Hepatocyte (in vitro differentiated cells): ENCODE measurements at regions not wholly inside any gene's neighbourhood (a gene's known extent, or its start where the extent isn't known, plus 50 kb on each side); places are given as distances from the start of the nearest gene placed in this dataset.
A peak's percentile ranks its signal among the peaks of the same experiment; 100 is the strongest.

Experiments
- DNase-seq: peaks from one replicate; pipeline ENCODE4 v3.0.0-alpha.2; 2016; ENCODE audit warnings: low spot score
- H2AFZ ChIP-seq: fragments of 200-600 bp; sonication (generic); 2 replicates; pipeline ENCODE4 v1.6.0; 2016; ENCODE audit warnings: antibody characterized with exemption, mild to moderate bottlenecking
- H3K27ac ChIP-seq: fragments of 200-600 bp; sonication (generic); 2 replicates; pipeline ENCODE4 v1.5.1; 2016; ENCODE audit warnings: mild to moderate bottlenecking
- H3K27me3 ChIP-seq: fragments of 200-600 bp; sonication (generic); 2 replicates; pipeline ENCODE4 v1.6.1; 2016
- H3K36me3 ChIP-seq: fragments of 200-600 bp; sonication (generic); replicated peaks from 2 replicates; pipeline ENCODE4 v1.5.1; 2016; ENCODE audit warnings: low read depth; ENCODE audit not compliant: insufficient read depth
- H3K4me1 ChIP-seq: fragments of 200-600 bp; sonication (generic); 2 replicates; pipeline ENCODE4 v1.5.1; 2016; ENCODE audit warnings: mild to moderate bottlenecking, moderate library complexity; ENCODE audit not compliant: insufficient read depth
- H3K4me2 ChIP-seq: fragments of 200-600 bp; sonication (generic); 2 replicates; pipeline ENCODE4 v1.6.0; 2016
- H3K4me3 ChIP-seq: fragments of 200-600 bp; sonication (generic); 2 replicates; pipeline ENCODE4 v1.5.1; 2016; ENCODE audit warnings: mild to moderate bottlenecking
- H3K79me2 ChIP-seq: fragments of 200-600 bp; sonication (generic); 2 replicates; pipeline ENCODE4 v1.6.0; 2017; ENCODE audit warnings: mild to moderate bottlenecking
- H3K9me2 ChIP-seq: fragments of 200-600 bp; sonication (generic); replicated peaks from 2 replicates; pipeline ENCODE4 v1.6.0; 2017; ENCODE audit warnings: mild to moderate bottlenecking; ENCODE audit not compliant: insufficient read depth
- H3K9me3 ChIP-seq: fragments of 200-600 bp; sonication (generic); 2 replicates; pipeline ENCODE4 v1.5.1; 2016; ENCODE audit warnings: low read depth, mild to moderate bottlenecking
- H4K20me1 ChIP-seq: fragments of 200-600 bp; sonication (generic); 2 replicates; pipeline ENCODE4 v1.6.0; 2016; ENCODE audit warnings: mild to moderate bottlenecking; ENCODE audit not compliant: insufficient read depth, poor library complexity, severe bottlenecking
- CTCF ChIP-seq: fragments of 200-600 bp; sonication (generic); IDR thresholded peaks from 2 replicates; pipeline ENCODE4 v1.5.1; 2016; ENCODE audit warnings: antibody characterized with exemption, mild to moderate bottlenecking; ENCODE audit not compliant: poor library complexity
- EZH2 ChIP-seq: fragments of 200-600 bp; sonication (generic); IDR thresholded peaks from 2 replicates; pipeline ENCODE4 v1.6.1; 2016; ENCODE audit warnings: antibody characterized with exemption, mild to moderate bottlenecking, borderline replicate concordance
- EZH2phosphoT487 ChIP-seq: fragments of 200-600 bp; sonication (generic); IDR thresholded peaks from one replicate; pipeline ENCODE4 v1.6.1; 2018; ENCODE audit warnings: antibody characterized with exemption, mild to moderate bottlenecking, low read depth, moderate library complexity; ENCODE audit not compliant: unreplicated experiment, severe bottlenecking
- WGBS: methylation state at CpG from one replicate; pipeline ENCODE4 v1.1.6; 2016; ENCODE audit warnings: low lambda C conversion rate; ENCODE audit errors: missing lambda C conversion rate; 5-methylcytosine and 5-hydroxymethylcytosine counted together

GRCh38 chr19:28290963-28291657, 921.8 kb downstream of the UQCRFS1 start:
- Histone ChIP-seq H3K27ac (no peak overlapping the region), H4K20me1 (no peaks in the 10 kb centered on the region), H2AFZ (no peak overlapping the region), H3K79me2 (no peaks in the 10 kb centered on the region), H3K4me3 (no peak overlapping the region), H3K9me2 (no peaks in the 10 kb centered on the region), H3K4me1 (peaks cover 21% of the 10 kb centered on the region), H3K9me3 (no peaks in the 10 kb centered on the region), H3K4me2 (no peak overlapping the region), H3K27me3 (no peaks in the 10 kb centered on the region), H3K36me3 (no peaks in the 10 kb centered on the region)
- 49% methylated on average over 3 of the region's 3 CpGs for WGBS
- no peak for TF ChIP-seq CTCF
- TF ChIP-seq EZH2phosphoT487: no peak
- TF ChIP-seq EZH2: no peak
- no peak for DNase-seq

GRCh38 chr19:28289295-28290063, 923.5 kb downstream of the UQCRFS1 start:
- no peaks in the 10 kb centered on the region for H3K9me3 ChIP-seq
- H3K4me2 ChIP-seq: peak overlapping the region; percentile 56
- H3K27ac ChIP-seq: peak overlapping the region; percentile 44
- no peak for TF ChIP-seq EZH2
- no peak for TF ChIP-seq CTCF
- no peak for TF ChIP-seq EZH2phosphoT487
- H3K4me3 ChIP-seq: no peak overlapping the region
- no peaks in the 10 kb centered on the region for H3K79me2 ChIP-seq
- H3K36me3 ChIP-seq: no peaks in the 10 kb centered on the region
- H3K9me2 ChIP-seq: no peaks in the 10 kb centered on the region
- 26% methylated on average over 9 of the region's 9 CpGs for WGBS
- peak; percentile 49 for DNase-seq
- H3K4me1 ChIP-seq: peaks cover 21% of the 10 kb centered on the region
- H2AFZ ChIP-seq: no peak overlapping the region
- H3K27me3 ChIP-seq: no peaks in the 10 kb centered on the region
- H4K20me1 ChIP-seq: no peaks in the 10 kb centered on the region

- Histone ChIP-seq H3K36me3 (no peaks in the 10 kb centered on the region), H3K9me2 (no peaks in the 10 kb centered on the region), H2AFZ (no peak overlapping the region), H3K27me3 (no peaks in the 10 kb centered on the region), H3K4me3 (no peak overlapping the region), H3K79me2 (no peaks in the 10 kb centered on the region), H3K4me1 (peaks cover 21% of the 10 kb centered on the region), H4K20me1 (no peaks in the 10 kb centered on the region), H3K9me3 (no peaks in the 10 kb centered on the region), H3K4me2 (peak overlapping the region; percentile 56), H3K27ac (peak overlapping the region; percentile 44)
- 36% methylated on average over 5 of the region's 5 CpGs for WGBS
- TF ChIP-seq EZH2phosphoT487 (no peak), EZH2 (no peak), CTCF (no peak)
- no peak for DNase-seq
These were observed 924.2 kb downstream of the UQCRFS1 start for GRCh38 chr19:28288572-28289264.
